Suprapubic skin (tissue), 4 donors: ENCODE measurements at regions not wholly inside any gene's neighbourhood (a gene's known extent, or its start where the extent isn't known, plus 50 kb on each side); places are given as distances from the start of the nearest gene placed in this dataset.

Experiments used
- DNase-seq, 2 donors: peaks; one replicate each; pipeline ENCODE4 v3.0.0-alpha.2; 2019; ENCODE audit warnings: low spot score in 2 of 2
- H3K27ac ChIP-seq: fragments of 200-600 bp; sonication (generic); one replicate; pipeline ENCODE4 v1.5.1; 2019
- H3K27me3 ChIP-seq: fragments of 200-600 bp; sonication (generic); one replicate; pipeline ENCODE4 v1.5.1; 2019
- H3K36me3 ChIP-seq: fragments of 200-600 bp; sonication (generic); one replicate; pipeline ENCODE4 v1.5.1; 2019
- H3K4me1 ChIP-seq: fragments of 200-600 bp; sonication (generic); one replicate; pipeline ENCODE4 v1.5.1; 2019
- H3K4me3 ChIP-seq: fragments of 200-600 bp; sonication (generic); one replicate; pipeline ENCODE4 v1.5.1; 2019; ENCODE audit warnings: mild to moderate bottlenecking
- H3K9me3 ChIP-seq: fragments of 200-600 bp; sonication (generic); one replicate; pipeline ENCODE4 v1.5.1; 2019
- EP300 ChIP-seq: sonication (generic); formaldehyde crosslinking; IDR thresholded peaks from one replicate; pipeline ENCODE4 v1.6.1; 2017; ENCODE audit warnings: antibody characterized with exemption
- POLR2A ChIP-seq, 2 donors: fragments of 450-650 bp; IDR thresholded peaks; one replicate each; pipeline ENCODE4 v1.6.1; 2017; ENCODE audit warnings: antibody characterized with exemption in 2 of 2, mild to moderate bottlenecking in 2 of 2, moderate library complexity in 2 of 2
- POLR2AphosphoS5 ChIP-seq, 3 donors: sonication (generic); formaldehyde crosslinking; IDR thresholded peaks; one replicate each; pipeline ENCODE4 v1.6.1; 2017; ENCODE audit warnings: antibody characterized with exemption in 3 of 3
- WGBS: methylation state at CpG from one replicate; pipeline ENCODE4 v1.1.5; 2018; 5-methylcytosine and 5-hydroxymethylcytosine counted together
- TF ChIP-seq, protein P1 (sequence below), 2 donors: fragments of 200-600 bp in 1 of 2; fragments of 450-650 bp in 1 of 2; sonication (generic) in 1 of 2; IDR thresholded peaks; one replicate each; pipeline ENCODE4 v1.5.1; 2016 to 2019; ENCODE audit warnings: antibody characterized with exemption in 2 of 2, mild to moderate bottlenecking in 1 of 2, moderate library complexity in 1 of 2

GRCh38 chr9:6072453-6072852, 57.0 kb upstream of the RANBP6 start:
- H3K4me3 ChIP-seq: no peak overlapping the region
- H3K4me1 ChIP-seq: no peaks in the 10 kb centered on the region
- no peaks in the 10 kb centered on the region for H3K27me3 ChIP-seq
- TF ChIP-seq POLR2A (IDR thresholded peaks at IDR 0.05): no peak
- TF ChIP-seq POLR2AphosphoS5 (IDR thresholded peaks at IDR 0.05): no peak
- no peak for TF ChIP-seq EP300
- TF ChIP-seq, protein P1, sequence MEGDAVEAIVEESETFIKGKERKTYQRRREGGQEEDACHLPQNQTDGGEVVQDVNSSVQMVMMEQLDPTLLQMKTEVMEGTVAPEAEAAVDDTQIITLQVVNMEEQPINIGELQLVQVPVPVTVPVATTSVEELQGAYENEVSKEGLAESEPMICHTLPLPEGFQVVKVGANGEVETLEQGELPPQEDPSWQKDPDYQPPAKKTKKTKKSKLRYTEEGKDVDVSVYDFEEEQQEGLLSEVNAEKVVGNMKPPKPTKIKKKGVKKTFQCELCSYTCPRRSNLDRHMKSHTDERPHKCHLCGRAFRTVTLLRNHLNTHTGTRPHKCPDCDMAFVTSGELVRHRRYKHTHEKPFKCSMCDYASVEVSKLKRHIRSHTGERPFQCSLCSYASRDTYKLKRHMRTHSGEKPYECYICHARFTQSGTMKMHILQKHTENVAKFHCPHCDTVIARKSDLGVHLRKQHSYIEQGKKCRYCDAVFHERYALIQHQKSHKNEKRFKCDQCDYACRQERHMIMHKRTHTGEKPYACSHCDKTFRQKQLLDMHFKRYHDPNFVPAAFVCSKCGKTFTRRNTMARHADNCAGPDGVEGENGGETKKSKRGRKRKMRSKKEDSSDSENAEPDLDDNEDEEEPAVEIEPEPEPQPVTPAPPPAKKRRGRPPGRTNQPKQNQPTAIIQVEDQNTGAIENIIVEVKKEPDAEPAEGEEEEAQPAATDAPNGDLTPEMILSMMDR (IDR thresholded peaks at IDR 0.05): no peak
- no peaks in the 10 kb centered on the region for H3K36me3 ChIP-seq
- DNase-seq: no peak
- no peaks in the 10 kb centered on the region for H3K9me3 ChIP-seq
- H3K27ac ChIP-seq: no peak overlapping the region

DNA sequence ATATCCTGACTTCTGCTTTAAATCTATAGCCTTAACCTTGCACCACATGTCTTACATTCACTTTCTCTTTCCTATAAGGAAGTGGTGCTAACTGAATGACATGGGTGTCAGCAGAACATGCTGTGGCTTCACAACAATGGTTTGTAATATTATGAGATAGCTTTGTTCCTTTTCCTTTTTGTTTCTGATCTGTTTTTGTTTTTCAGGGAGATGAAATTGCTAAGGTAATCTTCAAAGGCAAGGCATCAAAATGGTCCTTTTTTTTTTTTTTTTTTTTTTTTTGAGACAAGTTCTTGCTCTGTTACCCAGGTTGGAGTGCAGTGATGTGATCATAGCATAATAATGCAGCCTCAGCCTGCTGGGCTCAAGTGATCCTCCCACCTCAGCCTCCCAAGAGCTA, 53.6 kb upstream of the RANBP6 start:
- Histone ChIP-seq H3K4me1 (no peaks in the 10 kb centered on the region), H3K9me3 (no peaks in the 10 kb centered on the region), H3K4me3 (no peak overlapping the region), H3K27ac (no peak overlapping the region), H3K36me3 (no peaks in the 10 kb centered on the region), H3K27me3 (no peaks in the 10 kb centered on the region)
- TF ChIP-seq EP300: no peak
- no peak for TF ChIP-seq POLR2A (IDR thresholded peaks at IDR 0.05)
- TF ChIP-seq POLR2AphosphoS5 (IDR thresholded peaks at IDR 0.05): no peak
- TF ChIP-seq, protein P1 (IDR thresholded peaks at IDR 0.05): no peak
- DNase-seq: no peak

- no peak for DNase-seq
- Histone ChIP-seq H3K4me3 (no peak overlapping the region), H3K27ac (no peak overlapping the region), H3K27me3 (no peaks in the 10 kb centered on the region), H3K9me3 (no peaks in the 10 kb centered on the region), H3K4me1 (no peaks in the 10 kb centered on the region), H3K36me3 (no peaks in the 10 kb centered on the region)
- TF ChIP-seq POLR2AphosphoS5 (IDR thresholded peaks at IDR 0.05): no peak
- TF ChIP-seq, protein P1 (IDR thresholded peaks at IDR 0.05): no peak
- no peak for TF ChIP-seq EP300
- WGBS: 94% methylated on average over 2 of the region's 2 CpGs
Measured at GRCh38 chr9:6067426-6067825, 52.0 kb upstream of the RANBP6 start.
